K562 (cell line): ENCODE measurements at regions not wholly inside any gene's neighbourhood (a gene's known extent, or its start where the extent isn't known, plus 50 kb on each side); places are given as distances from the start of the nearest gene placed in this dataset.

Experiments
- CCAR2 ChIP-seq: fragments of 200-400 bp; formaldehyde crosslinking; IDR thresholded peaks from 2 replicates; pipeline ENCODE4 v1.6.1; 2017; ENCODE audit warnings: mild to moderate bottlenecking, low read depth, low read length
- FOS ChIP-seq: IDR thresholded peaks from 3 replicates; pipeline ENCODE4 v1.6.1; 2011; ENCODE audit not compliant: insufficient read length; ENCODE audit errors: extremely low read depth
- KDM2B ChIP-seq: fragments of 250-450 bp; sonication (Bioruptor Pico); IDR thresholded peaks from 2 replicates; pipeline ENCODE4 v1.8.0; 2021; ENCODE audit warnings: mild to moderate bottlenecking, moderate library complexity
- KLF16 ChIP-seq: IDR thresholded peaks from 2 replicates; pipeline ENCODE4 v1.6.1; 2016; ENCODE audit warnings: antibody characterized with exemption
- MCM2 ChIP-seq: fragments of 450-650 bp; IDR thresholded peaks from 2 replicates; pipeline ENCODE4 v1.6.1; 2017; ENCODE audit warnings: low read depth, mild to moderate bottlenecking
- MYBL2 ChIP-seq, 2 experiments: fragments of 450-650 bp in 1 of 2; sonication (generic) in 1 of 2; formaldehyde crosslinking in 1 of 2; IDR thresholded peaks; 2 replicates each; pipeline versions ENCODE4 v1.6.1 to v1.8.1; 2017 to 2022; ENCODE audit warnings: borderline replicate concordance in 1 of 2, inconsistent platforms in 1 of 2, low read depth in 1 of 2, mild to moderate bottlenecking in 1 of 2, missing genetic modification reagents in 1 of 2, moderate library complexity in 1 of 2
- NCOA6 ChIP-seq: fragments of 450-650 bp; IDR thresholded peaks from 2 replicates; pipeline ENCODE4 v1.6.1; 2017; ENCODE audit warnings: mild to moderate bottlenecking
- RNF219 ChIP-seq: fragments of 250-450 bp; sonication (Bioruptor Pico); IDR thresholded peaks from 2 replicates; pipeline ENCODE4 v1.5.0; 2022; ENCODE audit warnings: mild to moderate bottlenecking
- RUNX1 ChIP-seq: sonication (generic); IDR thresholded peaks from 2 replicates; pipeline ENCODE4 v1.6.1; 2016; ENCODE audit warnings: antibody characterized with exemption, low read depth
- ZNF253 ChIP-seq: fragments of 250-450 bp; sonication (Bioruptor Pico); conservative IDR thresholded peaks from 2 replicates; pipeline ENCODE4 v1.6.1; 2021; ENCODE audit warnings: mild to moderate bottlenecking
- ZNF75A ChIP-seq: fragments of 450-650 bp; formaldehyde crosslinking; IDR thresholded peaks from 2 replicates; pipeline ENCODE4 v1.4.0; 2020; ENCODE audit warnings: mild to moderate bottlenecking
- TF ChIP-seq, protein P1 (sequence below): sonication (generic); formaldehyde crosslinking; IDR thresholded peaks from 2 replicates; pipeline ENCODE4 v1.8.0; 2023; ENCODE audit warnings: missing genetic modification reagents, mild to moderate bottlenecking, borderline replicate concordance

DNA sequence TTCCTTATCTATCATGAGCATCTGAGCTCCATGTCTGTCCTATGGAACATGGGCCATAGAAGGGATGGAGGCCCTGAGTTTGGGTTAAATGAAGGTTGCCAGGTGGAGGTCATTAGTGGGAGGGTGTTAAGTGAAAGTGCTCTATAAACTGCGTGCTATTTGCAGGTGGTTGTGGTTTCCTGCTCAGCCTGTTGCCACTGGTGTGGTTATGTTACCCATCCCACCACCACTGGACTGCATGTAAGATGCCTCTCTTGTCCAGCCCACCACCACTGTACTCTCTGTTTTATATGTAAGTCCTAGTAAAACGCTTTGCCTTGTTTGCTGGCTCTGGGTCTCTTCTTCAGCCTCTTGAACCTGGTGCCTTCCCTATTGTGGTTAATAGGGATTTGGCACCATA is 711.2 kb downstream of the SORCS3 start (continued):
- TF ChIP-seq, protein P1, sequence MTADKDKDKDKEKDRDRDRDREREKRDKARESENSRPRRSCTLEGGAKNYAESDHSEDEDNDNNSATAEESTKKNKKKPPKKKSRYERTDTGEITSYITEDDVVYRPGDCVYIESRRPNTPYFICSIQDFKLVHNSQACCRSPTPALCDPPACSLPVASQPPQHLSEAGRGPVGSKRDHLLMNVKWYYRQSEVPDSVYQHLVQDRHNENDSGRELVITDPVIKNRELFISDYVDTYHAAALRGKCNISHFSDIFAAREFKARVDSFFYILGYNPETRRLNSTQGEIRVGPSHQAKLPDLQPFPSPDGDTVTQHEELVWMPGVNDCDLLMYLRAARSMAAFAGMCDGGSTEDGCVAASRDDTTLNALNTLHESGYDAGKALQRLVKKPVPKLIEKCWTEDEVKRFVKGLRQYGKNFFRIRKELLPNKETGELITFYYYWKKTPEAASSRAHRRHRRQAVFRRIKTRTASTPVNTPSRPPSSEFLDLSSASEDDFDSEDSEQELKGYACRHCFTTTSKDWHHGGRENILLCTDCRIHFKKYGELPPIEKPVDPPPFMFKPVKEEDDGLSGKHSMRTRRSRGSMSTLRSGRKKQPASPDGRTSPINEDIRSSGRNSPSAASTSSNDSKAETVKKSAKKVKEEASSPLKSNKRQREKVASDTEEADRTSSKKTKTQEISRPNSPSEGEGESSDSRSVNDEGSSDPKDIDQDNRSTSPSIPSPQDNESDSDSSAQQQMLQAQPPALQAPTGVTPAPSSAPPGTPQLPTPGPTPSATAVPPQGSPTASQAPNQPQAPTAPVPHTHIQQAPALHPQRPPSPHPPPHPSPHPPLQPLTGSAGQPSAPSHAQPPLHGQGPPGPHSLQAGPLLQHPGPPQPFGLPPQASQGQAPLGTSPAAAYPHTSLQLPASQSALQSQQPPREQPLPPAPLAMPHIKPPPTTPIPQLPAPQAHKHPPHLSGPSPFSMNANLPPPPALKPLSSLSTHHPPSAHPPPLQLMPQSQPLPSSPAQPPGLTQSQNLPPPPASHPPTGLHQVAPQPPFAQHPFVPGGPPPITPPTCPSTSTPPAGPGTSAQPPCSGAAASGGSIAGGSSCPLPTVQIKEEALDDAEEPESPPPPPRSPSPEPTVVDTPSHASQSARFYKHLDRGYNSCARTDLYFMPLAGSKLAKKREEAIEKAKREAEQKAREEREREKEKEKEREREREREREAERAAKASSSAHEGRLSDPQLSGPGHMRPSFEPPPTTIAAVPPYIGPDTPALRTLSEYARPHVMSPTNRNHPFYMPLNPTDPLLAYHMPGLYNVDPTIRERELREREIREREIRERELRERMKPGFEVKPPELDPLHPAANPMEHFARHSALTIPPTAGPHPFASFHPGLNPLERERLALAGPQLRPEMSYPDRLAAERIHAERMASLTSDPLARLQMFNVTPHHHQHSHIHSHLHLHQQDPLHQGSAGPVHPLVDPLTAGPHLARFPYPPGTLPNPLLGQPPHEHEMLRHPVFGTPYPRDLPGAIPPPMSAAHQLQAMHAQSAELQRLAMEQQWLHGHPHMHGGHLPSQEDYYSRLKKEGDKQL (CRISPR knock-in tag) = no peak
- no peak for TF ChIP-seq KLF16
- no peak for TF ChIP-seq RNF219
- no peak for TF ChIP-seq KDM2B
- TF ChIP-seq MYBL2 (IDR thresholded peaks at IDR 0.05; ENCODE audit: low read depth) = no peak
- TF ChIP-seq MYBL2 (CRISPR knock-in tag; IDR thresholded peaks at IDR 0.05; ENCODE audit: borderline replicate concordance) = no peak
- TF ChIP-seq MCM2 = no peak
- no peak for TF ChIP-seq CCAR2
- TF ChIP-seq RUNX1 = no peak
- no peak for TF ChIP-seq ZNF253 (CRISPR knock-in tag)
- TF ChIP-seq FOS = no peak
- TF ChIP-seq ZNF75A = no peak
- TF ChIP-seq NCOA6 = no peak
- TF ChIP-seq, all 486 proteins: peak for 0
